ENCODE measurements at regions not wholly inside any gene's neighbourhood (a gene's known extent, or its start where the extent isn't known, plus 50 kb on each side); places are given as distances from the start of the nearest gene placed in this dataset.

GRCh38 chr5:57698802-57699201 lies 216.2 kb upstream of the ACTBL2 start:
- DNase-seq (no peak), ATAC-seq (ENCODE audit: low read depth in 2 of 2) (no peak)
- Mint-ChIP-seq H3K36me3 (no peaks in the 10 kb centered on the region), H3K9me3 (no peaks in the 10 kb centered on the region), H3K27me3 (no peaks in the 10 kb centered on the region), H3K4me3 (no peak overlapping the region), H3K4me1 (no peaks in the 10 kb centered on the region), H3K27ac (no peak overlapping the region)

DNA sequence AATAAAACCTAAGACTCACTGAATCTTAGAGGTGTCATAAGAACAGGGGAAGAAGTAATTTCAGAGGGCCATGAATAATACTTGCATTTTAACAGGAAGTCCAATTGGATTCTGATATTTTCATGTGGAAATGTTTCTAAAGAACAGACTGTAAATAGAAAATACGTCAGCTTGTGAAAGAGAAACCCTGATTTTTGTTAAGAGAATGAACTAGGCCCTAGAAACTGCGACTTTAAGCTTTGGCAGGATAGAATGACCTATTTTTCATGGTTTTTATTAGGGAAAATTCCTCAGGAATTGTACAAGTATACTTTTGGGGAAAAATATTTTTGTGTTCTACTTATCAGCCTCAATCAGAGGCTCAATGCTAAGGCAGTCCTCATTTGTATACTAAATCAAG lies 215.5 kb upstream of the ACTBL2 start:
- Mint-ChIP-seq H3K36me3 (no peaks in the 10 kb centered on the region), H3K4me3 (no peak overlapping the region), H3K27ac (no peak overlapping the region), H3K27me3 (no peaks in the 10 kb centered on the region), H3K4me1 (no peaks in the 10 kb centered on the region), H3K9me3 (no peaks in the 10 kb centered on the region)
- ATAC-seq (ENCODE audit: low read depth in 2 of 2) (no peak), DNase-seq (no peak)

GRCh38 chr5:57696825-57697570 lies 214.4 kb upstream of the ACTBL2 start:
- Mint-ChIP-seq H3K36me3 (no peaks in the 10 kb centered on the region), H3K4me3 (no peak overlapping the region), H3K27ac (no peak overlapping the region), H3K9me3 (no peaks in the 10 kb centered on the region), H3K4me1 (no peaks in the 10 kb centered on the region), H3K27me3 (no peaks in the 10 kb centered on the region)
- DNase-seq (no peak), ATAC-seq (ENCODE audit: low read depth in 2 of 2) (no peak)

DNA sequence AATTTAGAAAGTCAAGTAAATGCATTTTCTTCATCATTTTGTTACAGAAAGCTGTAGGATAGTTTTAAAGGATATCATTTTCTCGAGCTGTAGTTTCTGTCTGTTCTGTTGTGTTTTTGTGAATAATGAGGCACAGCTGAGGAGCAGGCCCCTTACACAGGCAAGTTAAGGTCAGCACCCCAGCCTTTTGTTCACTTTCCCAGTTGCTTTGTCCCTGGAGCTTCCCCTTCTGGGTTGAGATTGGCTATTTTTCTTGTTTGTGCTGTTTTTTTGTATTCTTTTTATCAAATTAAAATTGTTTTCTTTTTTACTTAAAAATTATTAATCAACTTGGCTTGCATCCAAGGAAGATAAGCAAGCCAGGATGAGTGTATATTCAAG lies 213.8 kb upstream of the ACTBL2 start:
- Mint-ChIP-seq H3K36me3 (no peaks in the 10 kb centered on the region), H3K4me1 (no peaks in the 10 kb centered on the region), H3K27me3 (no peaks in the 10 kb centered on the region), H3K4me3 (no peak overlapping the region), H3K9me3 (no peaks in the 10 kb centered on the region), H3K27ac (no peak overlapping the region)
- DNase-seq (no peak), ATAC-seq (ENCODE audit: low read depth in 2 of 2) (no peak)

- H3K27me3 Mint-ChIP-seq, result no peaks in the 10 kb centered on the region
- no peak overlapping the region for H3K27ac Mint-ChIP-seq
- H3K4me3 Mint-ChIP-seq, result no peak overlapping the region
- H3K9me3 Mint-ChIP-seq, result no peaks in the 10 kb centered on the region
- no peaks in the 10 kb centered on the region for H3K36me3 Mint-ChIP-seq
- H3K4me1 Mint-ChIP-seq, result no peaks in the 10 kb centered on the region
- no peak for ATAC-seq (ENCODE audit: low read depth in 2 of 2)
- DNase-seq, result no peak
These were observed 213.2 kb upstream of the ACTBL2 start for GRCh38 chr5:57695706-57696388.

DNA sequence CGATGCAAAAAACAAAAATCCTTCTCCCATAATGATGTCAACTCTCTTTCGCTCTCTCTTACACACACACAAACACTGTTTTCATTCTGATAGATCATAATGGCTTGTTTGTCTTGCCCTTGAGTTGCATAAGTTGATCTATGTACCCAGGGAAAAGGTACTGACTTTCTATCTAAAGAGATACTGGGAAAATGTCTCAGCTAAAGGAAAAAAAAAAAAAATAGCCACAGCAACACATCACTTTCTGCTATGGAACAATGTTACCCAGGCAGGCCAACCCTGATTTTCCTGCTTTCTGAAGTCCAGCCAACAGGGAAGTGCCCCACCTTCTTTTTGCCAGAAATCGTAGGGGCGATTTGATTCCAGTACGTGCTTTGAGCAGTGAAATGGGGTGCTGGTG lies 212.6 kb upstream of the ACTBL2 start:
- DNase-seq (no peak), ATAC-seq (ENCODE audit: low read depth in 2 of 2) (no peak)
- Mint-ChIP-seq H3K9me3 (no peaks in the 10 kb centered on the region), H3K27ac (no peak overlapping the region), H3K36me3 (no peaks in the 10 kb centered on the region), H3K4me1 (no peaks in the 10 kb centered on the region), H3K4me3 (no peak overlapping the region), H3K27me3 (no peaks in the 10 kb centered on the region)

- Mint-ChIP-seq H3K4me1 (no peaks in the 10 kb centered on the region), H3K9me3 (no peaks in the 10 kb centered on the region), H3K27ac (no peak overlapping the region)
These were observed 211.1 kb upstream of the ACTBL2 start for GRCh38 chr5:57693488-57694305.

GRCh38 chr5:57692582-57693487 lies 210.2 kb upstream of the ACTBL2 start:
- H3K36me3 Mint-ChIP-seq, result no peaks in the 10 kb centered on the region
- ATAC-seq (ENCODE audit: low read depth in 2 of 2), result no peak
- no peaks in the 10 kb centered on the region for H3K27me3 Mint-ChIP-seq

More at GRCh38 chr5:57693488-57694305, 211.1 kb upstream of the ACTBL2 start:
- no peaks in the 10 kb centered on the region for H3K36me3 Mint-ChIP-seq
- DNase-seq, result no peak
- H3K27me3 Mint-ChIP-seq, result no peaks in the 10 kb centered on the region
- H3K4me3 Mint-ChIP-seq, result no peak overlapping the region
- ATAC-seq (ENCODE audit: low read depth in 2 of 2), result no peak

GRCh38 chr5:57690724-57691123 lies 208.1 kb upstream of the ACTBL2 start:
- Mint-ChIP-seq H3K27ac (no peak overlapping the region), H3K27me3 (no peaks in the 10 kb centered on the region), H3K4me1 (no peaks in the 10 kb centered on the region), H3K9me3 (no peaks in the 10 kb centered on the region), H3K4me3 (no peak overlapping the region), H3K36me3 (no peaks in the 10 kb centered on the region)
- DNase-seq (no peak), ATAC-seq (ENCODE audit: low read depth in 2 of 2) (no peak)

More at GRCh38 chr5:57692582-57693487, 210.2 kb upstream of the ACTBL2 start:
- H3K4me1 Mint-ChIP-seq, result no peaks in the 10 kb centered on the region
- H3K4me3 Mint-ChIP-seq, result no peak overlapping the region
- no peak for DNase-seq
- H3K27ac Mint-ChIP-seq, result no peak overlapping the region
- H3K9me3 Mint-ChIP-seq, result no peaks in the 10 kb centered on the region

- ATAC-seq (ENCODE audit: low read depth in 2 of 2) (no peak), DNase-seq (no peak)
- H3K4me3 Mint-ChIP-seq, result no peak overlapping the region
- H3K9me3 Mint-ChIP-seq, result peaks cover 0 to 2% (median 0%) of the 10 kb centered on the region in 7 donors
- no peak overlapping the region for H3K27ac Mint-ChIP-seq
- no peaks in the 10 kb centered on the region for H3K4me1 Mint-ChIP-seq
- no peaks in the 10 kb centered on the region for H3K36me3 Mint-ChIP-seq
- H3K27me3 Mint-ChIP-seq, result no peaks in the 10 kb centered on the region
These were observed 205.0 kb upstream of the ACTBL2 start for GRCh38 chr5:57687596-57687995.

DNA sequence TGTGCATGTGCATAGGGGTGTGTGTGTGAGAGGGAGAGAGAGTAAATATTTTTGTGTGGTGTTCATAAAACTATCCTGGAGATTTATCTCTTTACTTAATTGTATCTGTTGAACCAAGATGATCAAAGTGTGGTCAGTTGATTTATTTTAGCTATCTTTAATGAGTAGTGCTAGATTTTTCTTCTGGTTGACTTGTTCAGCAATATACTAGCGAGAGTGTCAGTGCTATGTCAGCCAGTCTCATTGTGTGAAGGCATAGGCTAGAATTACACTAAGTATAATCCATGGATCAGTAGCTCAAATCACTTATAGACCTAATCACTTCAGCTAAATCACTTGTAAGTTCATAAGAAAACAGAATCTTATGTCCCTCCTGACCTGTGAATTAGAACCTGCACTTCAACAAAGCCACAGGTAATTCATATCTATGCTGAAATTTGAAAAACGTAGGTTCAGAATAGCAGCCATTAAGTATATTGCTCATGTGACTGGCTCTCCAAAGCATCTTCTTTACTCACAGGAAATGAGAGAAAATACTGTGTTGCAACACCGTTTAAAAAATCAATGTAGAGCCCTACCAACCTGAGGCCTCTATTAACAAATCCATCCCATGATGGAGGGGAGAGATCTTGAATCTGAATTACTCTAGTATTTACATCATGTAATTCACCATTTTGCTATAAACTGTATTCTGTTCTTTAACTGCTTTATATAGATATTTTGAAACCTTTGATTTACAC lies 203.1 kb upstream of the ACTBL2 start:
- no peaks in the 10 kb centered on the region for H3K36me3 Mint-ChIP-seq
- ATAC-seq (ENCODE audit: low read depth in 2 of 2), result no peak
- no peak overlapping the region for H3K27ac Mint-ChIP-seq
- H3K9me3 Mint-ChIP-seq, result peaks cover 0 to 2% (median 0%) of the 10 kb centered on the region in 7 donors
- DNase-seq, result no peak
- no peaks in the 10 kb centered on the region for H3K27me3 Mint-ChIP-seq
- no peak overlapping the region for H3K4me3 Mint-ChIP-seq
- H3K4me1 Mint-ChIP-seq, result no peaks in the 10 kb centered on the region

GRCh38 chr5:57684299-57684702 lies 201.7 kb upstream of the ACTBL2 start:
- Mint-ChIP-seq H3K36me3 (no peaks in the 10 kb centered on the region), H3K27ac (no peak overlapping the region), H3K27me3 (peaks cover 0 to 5% (median 0%) of the 10 kb centered on the region in 3 donors), H3K9me3 (peaks cover 0 to 2% (median 0%) of the 10 kb centered on the region in 7 donors), H3K4me1 (no peaks in the 10 kb centered on the region), H3K4me3 (no peak overlapping the region)
- ATAC-seq (ENCODE audit: low read depth in 2 of 2) (no peak), DNase-seq (no peak)

Measured in naive B cell (primary cell).